Lung microvascular endothelial cell (primary cell): ENCODE measurements at regions not wholly inside any gene's neighbourhood (a gene's known extent, or its start where the extent isn't known, plus 50 kb on each side); places are given as distances from the start of the nearest gene placed in this dataset.
"Not testable (repeated sequence)": the region's sequence is repeated elsewhere in the genome, so short reads cannot be mapped to it uniquely, and the experiment has no call there.

Experiments
- DNase-seq, 2 donors: peaks; one replicate each; pipeline versions ENCODE4 v3.0.0 to v3.0.0-alpha.2; 2010; ENCODE audit warnings: low read depth in 2 of 2

DNA sequence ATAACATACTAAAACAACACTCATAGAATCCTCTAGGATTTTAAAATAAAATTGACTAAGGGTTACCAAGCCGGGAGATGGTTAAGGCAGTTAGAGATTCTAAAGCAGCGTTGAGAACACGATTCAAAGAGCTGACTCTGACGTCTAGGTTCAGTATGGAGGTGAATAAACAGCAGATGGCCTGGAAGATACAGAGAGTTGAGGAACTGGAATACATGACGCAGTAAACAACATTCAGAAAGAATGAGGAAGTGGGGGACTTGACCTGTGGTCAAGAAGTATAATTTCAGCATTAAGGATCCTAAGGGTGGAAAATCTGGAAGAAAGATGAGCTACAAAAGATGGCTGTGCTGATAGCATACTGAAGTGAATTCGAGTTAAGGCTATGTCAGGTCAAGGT, 172.5 kb upstream of the NBPF9 start:
- DNase-seq, result not testable (repeated sequence)

GRCh38 chr1:149276496-149276895, 173.1 kb upstream of the NBPF9 start:
- DNase-seq, result not testable (repeated sequence)

- not testable (repeated sequence) for DNase-seq
These were observed 174.8 kb upstream of the NBPF9 start for GRCh38 chr1:149278156-149278555.

- DNase-seq, result not testable (repeated sequence)
These were observed 175.7 kb upstream of the NBPF9 start for GRCh38 chr1:149279015-149279414.

GRCh38 chr1:149279512-149279911, 176.2 kb upstream of the NBPF9 start:
- DNase-seq, result not testable (repeated sequence)

GRCh38 chr1:149284773-149285172, 181.4 kb upstream of the NBPF9 start:
- DNase-seq, result not testable (repeated sequence)

DNA sequence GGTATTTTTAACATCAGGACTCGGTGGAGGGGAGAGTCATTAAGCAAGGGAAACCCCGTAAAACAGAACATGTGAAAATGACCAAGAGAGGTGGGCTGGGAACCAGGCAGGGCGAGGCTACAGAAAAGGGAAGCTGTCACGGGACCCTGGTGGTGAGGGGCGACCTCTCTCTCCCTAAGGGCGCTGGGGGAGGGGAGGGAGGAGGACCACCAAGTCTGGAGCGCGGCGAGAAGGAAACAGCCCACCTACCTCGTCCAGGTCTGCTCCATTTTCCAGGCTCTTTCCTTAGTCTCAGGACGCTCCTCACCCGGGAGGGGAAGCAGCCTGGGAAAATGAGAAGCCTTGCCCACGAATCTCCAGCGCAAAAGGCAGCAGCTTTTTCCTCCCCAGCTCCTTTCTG, 181.9 kb upstream of the NBPF9 start:
- not testable (repeated sequence) for DNase-seq

GRCh38 chr1:149285638-149286037, 182.3 kb upstream of the NBPF9 start:
- not testable (repeated sequence) for DNase-seq

- not testable (repeated sequence) for DNase-seq
These were observed 185.2 kb upstream of the NBPF9 start for GRCh38 chr1:149288580-149288979.

- DNase-seq, result not testable (repeated sequence)
These were observed 174.2 kb upstream of the NBPF19 start for GRCh38 chr1:149300478-149301218.

- DNase-seq, result not testable (repeated sequence)
These were observed 173.6 kb upstream of the NBPF19 start for GRCh38 chr1:149301282-149301681.

- not testable (repeated sequence) for DNase-seq
These were observed 170.0 kb upstream of the NBPF19 start for GRCh38 chr1:149304796-149305195.

- not testable (repeated sequence) for DNase-seq
These were observed 167.2 kb upstream of the NBPF19 start for GRCh38 chr1:149307640-149308039.

DNA sequence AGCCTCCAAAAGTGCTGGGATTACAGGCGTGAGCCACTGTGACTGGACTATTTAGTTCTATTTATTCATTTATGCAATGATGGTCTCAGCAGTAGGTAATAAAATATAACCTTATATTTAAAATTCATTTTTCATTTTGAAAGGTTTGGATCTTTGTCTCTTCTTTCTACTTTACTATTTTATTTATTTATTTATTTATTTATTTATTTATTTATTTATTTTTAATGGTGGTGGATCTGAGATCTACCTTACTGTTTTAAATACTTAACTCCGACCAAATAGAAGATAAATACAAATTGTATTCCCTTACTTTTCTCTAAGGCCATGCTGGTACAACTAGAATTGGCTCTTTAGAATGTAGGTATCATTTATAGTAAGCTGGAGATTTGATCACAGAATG, 159.9 kb upstream of the NBPF19 start:
- not testable (repeated sequence) for DNase-seq

GRCh38 chr1:149320971-149321731, 153.7 kb upstream of the NBPF19 start:
- not testable (repeated sequence) for DNase-seq

- DNase-seq, result not testable (repeated sequence)
These were observed 153.2 kb upstream of the NBPF19 start for GRCh38 chr1:149321732-149322016.

DNA sequence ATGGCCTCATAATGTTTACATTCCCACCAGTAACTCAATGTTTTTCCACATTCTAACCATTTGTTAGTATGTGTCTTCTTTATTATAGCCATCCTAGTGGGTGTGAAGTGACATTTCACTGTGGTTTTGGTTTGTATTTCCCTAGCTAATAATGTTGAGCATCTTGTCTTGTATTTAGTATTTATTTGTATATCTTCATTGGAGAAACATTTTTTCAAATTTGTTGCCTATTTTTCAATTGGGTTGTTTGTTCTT, 144.8 kb upstream of the NBPF19 start:
- DNase-seq, result not testable (repeated sequence)

DNA sequence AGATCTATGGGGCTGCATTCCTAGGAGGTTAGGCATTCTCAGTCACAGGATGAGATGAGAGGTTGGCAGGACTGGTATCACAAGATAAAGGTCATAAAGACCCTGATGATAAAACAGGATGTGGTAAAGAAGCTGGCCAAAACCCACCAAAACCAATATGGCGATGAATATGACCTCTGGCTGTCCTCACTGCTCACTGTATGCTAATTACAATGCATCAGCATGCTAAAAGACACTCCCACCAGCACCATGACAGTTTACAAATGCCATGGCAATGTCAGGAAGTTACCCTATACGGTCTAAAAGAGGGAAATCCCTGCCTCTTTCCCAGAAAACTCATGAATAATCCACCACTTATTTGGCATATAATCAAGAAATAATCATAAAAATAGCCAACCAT, 138.8 kb upstream of the NBPF19 start:
- not testable (repeated sequence) for DNase-seq

DNA sequence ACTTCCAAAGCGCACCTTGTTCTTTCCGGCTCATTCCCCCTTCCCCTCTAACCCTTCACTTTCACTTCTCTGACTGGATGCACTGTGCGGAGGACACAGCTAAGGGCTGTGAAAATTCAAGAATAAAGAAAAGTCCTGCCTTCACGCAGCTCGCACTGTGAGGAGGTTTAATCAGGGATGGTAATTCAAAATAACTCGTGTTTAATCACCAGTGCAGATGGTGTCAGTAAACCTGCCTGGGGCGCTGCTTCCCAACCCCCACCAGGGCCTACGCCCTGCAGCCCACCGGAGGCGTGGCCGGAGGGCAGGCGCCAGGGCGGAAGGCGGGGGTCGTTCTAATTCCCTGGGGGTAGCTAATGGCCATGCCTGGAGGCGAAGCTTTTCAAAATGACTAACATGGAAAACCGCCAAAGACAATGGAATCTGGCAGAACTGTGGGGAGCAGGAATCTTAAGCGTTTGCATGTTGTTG, 136.6 kb upstream of the NBPF19 start:
- DNase-seq, result not testable (repeated sequence)

DNA sequence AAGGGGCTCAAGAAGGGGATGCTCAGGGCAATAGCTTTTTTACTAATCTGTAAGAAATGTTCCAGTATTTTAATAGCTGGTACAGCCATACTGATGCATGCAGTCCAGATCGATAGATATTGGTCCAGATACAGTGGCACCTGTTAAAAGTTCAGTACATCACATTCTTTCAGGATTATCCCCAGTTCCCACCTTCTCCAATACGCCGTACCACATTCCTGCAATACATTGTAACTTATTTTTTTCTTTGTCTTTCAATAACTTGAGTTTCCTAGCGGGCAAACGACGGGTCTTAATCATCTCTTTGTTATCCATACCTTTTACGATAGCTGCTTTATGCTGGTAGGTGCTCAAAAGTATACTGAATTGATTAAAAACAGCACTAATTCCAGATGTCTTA, 136.1 kb upstream of the NBPF19 start:
- DNase-seq, result not testable (repeated sequence)

DNA sequence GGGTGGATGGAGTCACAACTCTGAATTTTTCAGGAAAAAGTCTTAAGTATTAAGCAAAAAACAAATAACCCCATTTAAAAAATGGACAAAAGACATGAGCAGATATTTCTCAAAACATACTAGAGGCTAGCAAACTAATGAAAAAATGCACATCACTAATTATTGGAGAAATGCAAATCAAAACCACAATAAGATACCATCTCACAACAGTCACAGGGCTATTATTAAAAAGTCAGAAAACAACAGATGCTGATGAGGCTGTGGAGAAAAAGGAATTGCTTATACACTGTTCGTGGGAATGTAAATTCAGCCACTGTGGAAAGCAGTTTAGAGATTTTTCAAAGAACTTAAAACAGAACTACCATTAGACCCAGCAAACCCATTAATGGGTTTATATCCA, 125.4 kb upstream of the NBPF19 start:
- DNase-seq, result not testable (repeated sequence)

- DNase-seq, result not testable (repeated sequence)
These were observed 122.6 kb upstream of the NBPF19 start for GRCh38 chr1:149352205-149352604.

- DNase-seq, result not testable (repeated sequence)
These were observed 120.3 kb upstream of the NBPF19 start for GRCh38 chr1:149354579-149354978.
